Heart left ventricle (tissue), 16 donors: ENCODE measurements at regions not wholly inside any gene's neighbourhood (a gene's known extent, or its start where the extent isn't known, plus 50 kb on each side); places are given as distances from the start of the nearest gene placed in this dataset.

Experiments used
- ATAC-seq, 4 donors: fragments of 200-7000 bp; cut with Tn5 transposase; one replicate each; pipeline ENCODE4 v1.9.1; 2020 to 2022; ENCODE audit warnings: moderate library complexity in 4 of 4, mild to moderate bottlenecking in 3 of 4, moderate number of reproducible peaks in 1 of 4
- DNase-seq, 5 donors: peaks; one replicate each; pipeline ENCODE4 v3.0.0-alpha.2; 2020
- H3K27ac ChIP-seq, 12 donors: fragments of 200-600 bp; sonication (generic) in 4 of 12; one replicate each; pipeline versions ENCODE4 v1.5.0 to v1.8.0; 2016 to 2022; ENCODE audit warnings: mild to moderate bottlenecking in 2 of 12
- H3K27me3 ChIP-seq, 9 donors: fragments of 200-600 bp; sonication (generic) in 2 of 9; one replicate each; pipeline versions ENCODE4 v1.5.1 to v1.8.0; 2016 to 2022; ENCODE audit warnings: mild to moderate bottlenecking in 3 of 9
- H3K36me3 ChIP-seq, 9 donors: fragments of 200-600 bp; sonication (generic) in 2 of 9; one replicate each; pipeline versions ENCODE4 v1.5.0 to v1.8.0; 2018 to 2022; ENCODE audit warnings: mild to moderate bottlenecking in 2 of 9
- H3K4me1 ChIP-seq, 12 donors: fragments of 200-600 bp; sonication (generic) in 4 of 12; one replicate each; pipeline versions ENCODE4 v1.5.0 to v1.8.0; 2016 to 2022; ENCODE audit warnings: mild to moderate bottlenecking in 3 of 12
- H3K4me3 ChIP-seq, 12 donors: fragments of 200-600 bp; sonication (generic) in 4 of 12; one replicate each; pipeline versions ENCODE4 v1.5.0 to v1.8.0; 2017 to 2022; ENCODE audit warnings: mild to moderate bottlenecking in 9 of 12, moderate library complexity in 4 of 12
- H3K9me3 ChIP-seq, 12 donors: fragments of 200-600 bp; sonication (generic) in 4 of 12; one replicate each; pipeline versions ENCODE4 v1.5.0 to v1.8.0; 2016 to 2022; ENCODE audit warnings: mild to moderate bottlenecking in 1 of 12
- CTCF ChIP-seq, 12 donors: fragments of 200-600 bp; sonication (generic) in 4 of 12; IDR thresholded peaks; one replicate each; pipeline versions ENCODE4 v1.5.0 to v1.8.0; 2018 to 2022; ENCODE audit warnings: antibody characterized with exemption in 12 of 12, mild to moderate bottlenecking in 5 of 12
- POLR2A ChIP-seq, 2 donors: fragments of 450-650 bp; IDR thresholded peaks; one replicate each; pipeline ENCODE4 v1.6.1; 2017; ENCODE audit warnings: antibody characterized with exemption in 2 of 2, mild to moderate bottlenecking in 2 of 2, moderate library complexity in 2 of 2
- WGBS, 4 donors: extraction: QIAGEN DNeasy Blood & Tissue Kit in 2 of 4; methylation state at CpG; one replicate each; pipeline versions ENCODE4 v1.1.5 to v1.1.7; 2013 to 2018; 5-methylcytosine and 5-hydroxymethylcytosine counted together
- intact Hi-C, 10 donors: fragments of 100-400 bp; cut with DNase I; formaldehyde crosslinking; loops; one replicate each; pipeline versions ENCODE4 v1.11.1 to v1.14.2; 2022
- donor health status: ischemic (EF 13 %, LVEDD 7.1; RV severe dilation, severe dysfunction).
- donor health status: healthy with polysubstance abuse.
- donor health status: DM: no; HTN: yes; CAD: no.
- donor health status: DM: no; HTN: no; CAD: no.
- donor health status: ischemic (EF 25% LVEDD 6.9; RV normal size, moderate dysfunction).
- donor health status: ischemic (EF 25% LVEDD 5.7; RV mildly dilated, moderate dysfunction).
- donor health status: healthy.
- donor health status: DM: yes; HTN: yes; CAD: no.
- donor health status: ischemic (EF 35%, LVEDD 5.7; RV mildly dilated, moderate dysfunction).
- donor health status: nonischemic (EF 11% LVEDD 7.7; RV severe dilation, severe dysfunction).
- donor health status: DM: yes; HTN: yes; CAD: no.
- donor health status: PGD.
- donor health status: ischemic (EF 29% LVEDD 5.4; RV normal size, mild dysfunction).
- donor health status: nonischemic (EF 23%, LVEDD 6.1; RV moderate dilation, normal function).

- Histone ChIP-seq H3K4me1 (no peaks in the 10 kb centered on the region), H3K36me3 (no peaks in the 10 kb centered on the region), H3K9me3 (no peaks in the 10 kb centered on the region), H3K4me3 (no peak overlapping the region), H3K27ac (no peak overlapping the region), H3K27me3 (no peaks in the 10 kb centered on the region)
- TF ChIP-seq POLR2A (IDR thresholded peaks at IDR 0.05), result no peak
- TF ChIP-seq CTCF (IDR thresholded peaks at IDR 0.05), result no peak
- WGBS, 4 donors, result 73 to 83% (median 80%) methylated on average over 3 of the region's 3 CpGs
- no peak for DNase-seq
- no peak for ATAC-seq
- intact Hi-C loops, result no loop called here
These were observed 407.0 kb upstream of the MGAT4C start for GRCh38 chr12:86663173-86663572.

GRCh38 chr12:86662464-86662863 lies 406.3 kb upstream of the MGAT4C start:
- DNase-seq (no peak), ATAC-seq (no peak)
- intact Hi-C loops, result no loop called here
- H3K4me1 ChIP-seq, result no peaks in the 10 kb centered on the region
- no peak overlapping the region for H3K4me3 ChIP-seq
- 51 to 61% (median 55%) methylated on average over 1 of the region's 1 CpG for WGBS, 4 donors
- H3K9me3 ChIP-seq, result no peaks in the 10 kb centered on the region
- TF ChIP-seq CTCF (IDR thresholded peaks at IDR 0.05), result no peak
- no peak overlapping the region for H3K27ac ChIP-seq
- no peaks in the 10 kb centered on the region for H3K27me3 ChIP-seq
- H3K36me3 ChIP-seq, result no peaks in the 10 kb centered on the region

- H3K27me3 ChIP-seq, result no peaks in the 10 kb centered on the region
- H3K27ac ChIP-seq, result no peak overlapping the region
- no peak for DNase-seq
- 89 to 98% (median 96%) methylated on average over 1 of the region's 1 CpG for WGBS, 4 donors
- intact Hi-C loops, result no loop called here
- H3K4me3 ChIP-seq, result no peak overlapping the region
- H3K9me3 ChIP-seq, result no peaks in the 10 kb centered on the region
- TF ChIP-seq POLR2A (IDR thresholded peaks at IDR 0.05) (no peak), CTCF (IDR thresholded peaks at IDR 0.05) (no peak)
- H3K4me1 ChIP-seq, result no peaks in the 10 kb centered on the region
- no peaks in the 10 kb centered on the region for H3K36me3 ChIP-seq
- ATAC-seq, result no peak
These were observed 404.4 kb upstream of the MGAT4C start for GRCh38 chr12:86660488-86661147.

DNA sequence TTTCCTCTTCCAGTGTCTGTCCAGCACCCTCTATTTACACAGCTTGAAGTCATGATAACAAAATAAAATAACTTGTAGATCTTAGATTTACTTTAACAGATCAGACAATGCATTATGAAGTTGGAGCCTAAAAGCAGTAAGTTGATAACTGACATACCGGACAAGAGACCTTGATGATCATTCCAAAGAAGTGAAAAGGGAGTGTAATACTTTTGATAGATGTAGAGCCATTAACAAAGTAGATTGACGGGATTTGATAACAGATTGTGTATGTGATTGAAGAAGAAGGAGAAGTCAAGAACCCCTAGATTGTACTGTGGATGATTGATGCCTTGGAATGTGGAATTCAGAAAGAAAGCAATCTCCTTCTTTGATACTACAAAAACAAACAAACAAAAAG lies 403.8 kb upstream of the MGAT4C start:
- ATAC-seq, result no peak
- no peak for TF ChIP-seq CTCF (IDR thresholded peaks at IDR 0.05)
- no peak for TF ChIP-seq POLR2A (IDR thresholded peaks at IDR 0.05)
- H3K27ac ChIP-seq, result no peak overlapping the region
- no peaks in the 10 kb centered on the region for H3K36me3 ChIP-seq
- H3K4me1 ChIP-seq, result no peaks in the 10 kb centered on the region
- H3K4me3 ChIP-seq, result no peak overlapping the region
- WGBS, 4 donors, result 77 to 83% (median 78%) methylated on average over 2 of the region's 2 CpGs
- DNase-seq, result no peak
- intact Hi-C loops, result no loop called here
- no peaks in the 10 kb centered on the region for H3K9me3 ChIP-seq
- no peaks in the 10 kb centered on the region for H3K27me3 ChIP-seq
